HFF-Myc (cell line): ENCODE measurements at regions not wholly inside any gene's neighbourhood (a gene's known extent, or its start where the extent isn't known, plus 50 kb on each side); places are given as distances from the start of the nearest gene placed in this dataset.

Experiments
- DNase-seq: peaks from one replicate; pipeline ENCODE4 v3.0.0-alpha.2; 2011; ENCODE audit warnings: low read depth; ENCODE audit errors: extremely low read depth
- H3K4me3 ChIP-seq: replicated peaks from 2 replicates; pipeline ENCODE4 v1.5.1; 2011; ENCODE audit warnings: low read depth, mild to moderate bottlenecking, control low read depth, low read length
- TF ChIP-seq, protein P1 (sequence below): IDR thresholded peaks from 2 replicates; pipeline ENCODE4 v1.5.1; 2012; ENCODE audit warnings: mild to moderate bottlenecking, low read depth, low read length, control low read depth; ENCODE audit errors: missing control alignments

DNA sequence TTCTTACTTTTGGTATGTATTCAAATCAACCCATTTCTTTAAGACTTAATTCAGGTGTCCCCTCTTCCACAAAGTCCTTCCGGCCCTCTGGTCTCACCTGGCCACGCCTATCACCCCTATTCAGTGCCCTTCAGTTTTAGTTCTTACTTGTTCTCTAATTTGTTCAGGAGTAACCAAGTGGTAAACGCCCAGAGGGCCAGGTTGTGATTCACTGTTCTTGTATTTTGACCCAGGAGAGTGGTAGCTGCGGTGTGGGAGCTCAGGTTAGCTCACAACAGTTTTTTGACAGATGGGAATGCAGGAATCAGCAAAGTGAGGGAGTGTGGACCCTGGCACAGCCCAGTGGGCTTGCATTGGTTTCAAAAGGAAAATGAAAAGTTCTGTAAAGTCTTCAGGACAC lies 81.7 kb upstream of the RIPOR2 start:
- DNase-seq: no peak
- TF ChIP-seq, protein P1, sequence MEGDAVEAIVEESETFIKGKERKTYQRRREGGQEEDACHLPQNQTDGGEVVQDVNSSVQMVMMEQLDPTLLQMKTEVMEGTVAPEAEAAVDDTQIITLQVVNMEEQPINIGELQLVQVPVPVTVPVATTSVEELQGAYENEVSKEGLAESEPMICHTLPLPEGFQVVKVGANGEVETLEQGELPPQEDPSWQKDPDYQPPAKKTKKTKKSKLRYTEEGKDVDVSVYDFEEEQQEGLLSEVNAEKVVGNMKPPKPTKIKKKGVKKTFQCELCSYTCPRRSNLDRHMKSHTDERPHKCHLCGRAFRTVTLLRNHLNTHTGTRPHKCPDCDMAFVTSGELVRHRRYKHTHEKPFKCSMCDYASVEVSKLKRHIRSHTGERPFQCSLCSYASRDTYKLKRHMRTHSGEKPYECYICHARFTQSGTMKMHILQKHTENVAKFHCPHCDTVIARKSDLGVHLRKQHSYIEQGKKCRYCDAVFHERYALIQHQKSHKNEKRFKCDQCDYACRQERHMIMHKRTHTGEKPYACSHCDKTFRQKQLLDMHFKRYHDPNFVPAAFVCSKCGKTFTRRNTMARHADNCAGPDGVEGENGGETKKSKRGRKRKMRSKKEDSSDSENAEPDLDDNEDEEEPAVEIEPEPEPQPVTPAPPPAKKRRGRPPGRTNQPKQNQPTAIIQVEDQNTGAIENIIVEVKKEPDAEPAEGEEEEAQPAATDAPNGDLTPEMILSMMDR: no peak
- H3K4me3 ChIP-seq: no peak overlapping the region

DNA sequence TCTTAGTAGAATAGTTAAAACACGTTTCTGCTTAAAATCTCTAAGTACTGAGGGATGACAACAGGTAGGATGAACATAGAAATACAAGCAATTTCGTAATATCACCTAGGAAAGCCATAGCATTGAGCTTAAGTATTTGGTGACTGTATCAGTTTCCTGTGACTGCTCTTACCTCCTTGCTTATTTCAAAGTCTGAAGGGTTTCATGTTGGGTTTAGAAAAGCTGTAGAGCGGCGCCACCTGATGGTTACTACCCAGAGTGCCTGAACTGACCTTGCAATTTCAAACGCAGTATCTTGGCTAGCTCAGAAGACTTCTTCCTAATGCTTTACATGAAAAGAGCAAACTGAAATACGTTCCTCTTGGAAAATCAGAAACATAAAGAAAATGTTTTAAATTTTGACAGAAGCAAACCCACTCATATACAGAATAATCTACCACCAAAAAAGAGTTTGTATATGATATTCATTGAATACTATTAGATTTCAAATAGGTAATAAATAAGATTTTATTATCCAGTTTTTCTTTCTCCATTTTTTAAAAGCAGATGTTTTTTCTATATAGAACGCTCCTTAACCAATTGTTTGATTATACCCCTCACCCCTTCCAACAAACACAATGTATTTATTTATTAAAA lies 82.3 kb upstream of the RIPOR2 start:
- no peak for DNase-seq
- no peak overlapping the region for H3K4me3 ChIP-seq
- TF ChIP-seq, protein P1: peak; percentile 72

DNA sequence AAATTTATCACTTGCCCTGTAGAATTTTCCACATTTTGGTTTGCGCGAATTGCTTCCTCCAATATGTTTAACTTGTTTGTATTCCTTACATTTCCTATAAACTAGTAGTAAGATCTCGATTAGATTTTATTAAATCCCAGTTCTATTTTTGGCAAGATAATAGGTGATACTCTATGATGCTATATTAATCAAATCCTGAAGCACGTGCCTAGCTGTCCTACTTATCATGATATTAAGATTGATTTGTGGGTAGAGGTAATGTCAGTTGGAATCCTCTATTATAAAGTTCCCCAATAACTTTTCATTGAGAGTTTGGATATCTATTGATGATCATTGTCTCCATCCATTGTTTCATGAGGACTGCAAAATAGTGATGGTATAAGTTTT lies 82.8 kb upstream of the RIPOR2 start:
- TF ChIP-seq, protein P1: no peak
- no peak overlapping the region for H3K4me3 ChIP-seq
- no peak for DNase-seq

DNA sequence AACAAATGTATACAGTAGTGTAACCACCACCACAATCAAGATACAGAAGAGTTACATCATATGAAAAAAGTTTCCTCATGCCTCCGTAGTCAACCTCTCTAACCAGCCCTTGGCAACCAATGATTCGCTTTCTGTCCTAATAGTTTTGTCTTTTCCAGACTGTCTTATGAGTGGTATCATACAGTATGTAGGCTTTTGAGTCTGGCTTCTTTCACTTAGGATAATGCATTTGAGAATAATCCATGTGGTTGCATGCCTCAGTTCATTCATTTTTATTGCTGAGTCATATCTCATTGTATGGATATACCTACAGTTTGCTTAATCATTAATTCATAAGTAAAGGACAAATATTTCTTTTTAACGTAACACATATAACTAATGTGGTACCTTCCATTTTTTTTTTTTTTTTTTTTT lies 86.4 kb upstream of the RIPOR2 start:
- TF ChIP-seq, protein P1: no peak
- no peak for DNase-seq
- H3K4me3 ChIP-seq: no peak overlapping the region

DNA sequence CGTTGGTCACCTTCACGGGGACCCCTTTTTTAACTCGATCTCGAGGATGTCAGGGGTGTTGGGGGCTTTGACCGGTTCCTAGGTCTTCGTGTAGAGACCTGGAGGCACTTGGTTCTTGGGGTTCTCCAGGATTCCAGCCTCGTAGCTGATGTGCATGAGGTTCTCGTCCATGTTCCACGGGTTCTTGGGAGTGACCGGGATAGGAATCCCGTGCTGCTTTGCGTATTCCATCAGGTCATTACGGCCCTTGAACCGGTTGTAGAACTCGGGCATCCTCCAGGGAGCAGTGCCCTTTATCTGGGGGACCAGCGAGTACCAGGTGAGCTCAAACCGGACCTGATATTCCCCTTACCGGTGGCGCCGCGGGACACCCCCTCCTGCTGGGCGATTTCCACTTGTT lies 88.0 kb upstream of the RIPOR2 start:
- no peak overlapping the region for H3K4me3 ChIP-seq
- TF ChIP-seq, protein P1: no peak
- no peak for DNase-seq

DNA sequence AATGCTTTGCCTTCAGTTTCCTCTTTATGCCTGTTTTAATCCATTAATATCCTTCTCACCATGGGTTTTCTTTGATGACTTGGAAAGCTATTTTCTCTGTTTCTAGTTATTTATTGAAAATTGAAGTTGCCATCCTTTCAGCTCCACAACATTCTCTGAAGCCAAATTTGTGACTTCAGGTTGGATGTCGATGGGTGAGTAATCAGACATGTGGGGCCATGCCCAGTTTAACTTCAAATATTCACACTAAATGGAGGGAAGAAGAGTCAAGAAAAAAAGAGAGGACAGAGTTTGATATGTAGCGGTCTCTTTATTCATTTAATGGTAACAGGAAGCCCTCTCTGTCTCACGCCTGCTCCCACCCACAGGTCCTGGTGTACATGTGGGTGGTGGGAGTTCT lies 89.1 kb upstream of the RIPOR2 start:
- no peak for DNase-seq
- TF ChIP-seq, protein P1: no peak
- H3K4me3 ChIP-seq: no peak overlapping the region
